Activated B cell treated with CpG ODN at 0.5 μM for 24 hours (primary cell): ENCODE measurements at regions not wholly inside any gene's neighbourhood (a gene's known extent, or its start where the extent isn't known, plus 50 kb on each side); places are given as distances from the start of the nearest gene placed in this dataset.

Source experiments
- ATAC-seq: fragments of 200-7000 bp; cut with Tn5 transposase; one replicate; pipeline ENCODE4 v1.10.0; 2021; ENCODE audit warnings: low read depth, mild to moderate bottlenecking, moderate library complexity
- CTCF ChIA-PET: fragments of 350-600 bp; sonication (Branson Sonifier 250); formaldehyde crosslinking; loops from one replicate; lab custom pipeline; 2021; ENCODE audit warnings: antibody characterized with exemption; lab: Charles Lee
- POLR2A ChIA-PET: fragments of 350-600 bp; sonication (Branson Sonifier 250); formaldehyde crosslinking; loops from one replicate; lab custom pipeline; 2021; ENCODE audit warnings: antibody characterized with exemption; lab: Charles Lee
- DNase-seq: peaks from one replicate; pipeline ENCODE4 v3.0.0; 2022
- H3K27ac Mint-ChIP-seq: one replicate; pipeline ENCODE4 v1.8.0; 2020; ENCODE audit warnings: mixed read lengths
- H3K27me3 Mint-ChIP-seq: one replicate; pipeline ENCODE4 v1.8.0; 2021; ENCODE audit warnings: mixed read lengths
- H3K36me3 Mint-ChIP-seq: one replicate; pipeline ENCODE4 v1.8.0; 2021; ENCODE audit warnings: low read depth, mixed read lengths
- H3K4me1 Mint-ChIP-seq: one replicate; pipeline ENCODE4 v1.8.0; 2021; ENCODE audit warnings: mixed read lengths
- H3K4me3 Mint-ChIP-seq: one replicate; pipeline ENCODE4 v1.8.0; 2020; ENCODE audit warnings: mild to moderate bottlenecking, mixed read lengths
- H3K9me3 Mint-ChIP-seq: one replicate; pipeline ENCODE4 v1.8.0; 2020; ENCODE audit warnings: mixed read lengths
- CTCF ChIP-seq: fragments of 200-600 bp; IDR thresholded peaks from one replicate; pipeline ENCODE4 v1.8.0; 2022; ENCODE audit warnings: antibody characterized with exemption, mild to moderate bottlenecking
- intact Hi-C: fragments of 100-400 bp; cut with micrococcal nuclease; formaldehyde crosslinking; loops from one replicate; pipeline ENCODE4 v1.15.1; 2024

DNA sequence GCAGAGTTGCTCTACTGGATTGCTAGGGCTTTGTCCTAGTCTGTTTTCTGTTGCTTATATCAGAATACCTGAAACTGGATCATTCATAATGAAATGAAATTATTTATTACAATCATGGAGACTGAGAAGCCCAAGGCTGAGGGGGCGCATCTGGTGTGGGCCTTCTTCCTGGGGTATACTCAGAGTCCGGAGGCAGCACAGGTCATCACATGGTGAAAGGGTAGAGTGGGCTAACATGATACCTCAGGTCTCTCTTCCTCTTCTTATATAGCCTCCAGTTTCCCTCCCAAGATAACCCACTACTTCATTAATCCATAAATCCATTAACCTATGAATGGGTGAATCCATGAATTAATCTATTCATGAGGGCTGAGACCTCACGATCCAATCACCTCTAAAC is 667.6 kb upstream of the NCAM2 start:
- no peak for TF ChIP-seq CTCF
- no peak overlapping the region for H3K4me3 Mint-ChIP-seq
- H3K36me3 Mint-ChIP-seq: no peaks in the 10 kb centered on the region
- no peak overlapping the region for H3K27ac Mint-ChIP-seq
- intact Hi-C loops: no loop called here
- ATAC-seq: no peak
- H3K27me3 Mint-ChIP-seq: no peaks in the 10 kb centered on the region
- no peak for DNase-seq
- peaks cover 3% of the 10 kb centered on the region for H3K9me3 Mint-ChIP-seq
- ChIA-PET CTCF (no interaction called here), POLR2A (no interaction called here)
- H3K4me1 Mint-ChIP-seq: no peaks in the 10 kb centered on the region

DNA sequence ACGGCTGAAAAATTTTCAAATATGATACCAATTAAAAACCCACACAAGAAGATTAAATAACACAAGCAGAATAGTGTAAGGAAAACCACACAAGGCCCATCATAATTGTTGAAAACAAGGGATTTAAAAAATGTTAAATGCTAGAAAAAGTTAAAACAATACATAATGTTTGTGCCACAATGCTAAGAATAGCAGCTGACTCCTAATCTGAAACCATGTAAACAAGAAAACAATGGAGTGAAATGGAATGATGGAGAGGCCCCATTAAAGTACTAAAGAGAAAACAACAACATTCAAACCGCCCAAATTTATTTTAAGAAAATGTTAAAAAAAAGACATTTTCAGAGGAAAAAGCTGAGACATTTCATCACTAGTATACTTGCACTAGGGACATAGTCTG is 663.6 kb upstream of the NCAM2 start:
- no peak for ATAC-seq
- Mint-ChIP-seq H3K4me1 (no peaks in the 10 kb centered on the region), H3K27me3 (no peaks in the 10 kb centered on the region), H3K9me3 (peaks cover 6% of the 10 kb centered on the region), H3K27ac (no peak overlapping the region), H3K36me3 (no peaks in the 10 kb centered on the region), H3K4me3 (no peak overlapping the region)
- ChIA-PET CTCF (no interaction called here), POLR2A (no interaction called here)
- DNase-seq: no peak
- intact Hi-C loops: no loop called here
- no peak for TF ChIP-seq CTCF

- intact Hi-C loops: no loop called here
- TF ChIP-seq CTCF: no peak
- ATAC-seq: no peak
- Mint-ChIP-seq H3K27ac (no peak overlapping the region), H3K4me3 (no peak overlapping the region), H3K27me3 (no peaks in the 10 kb centered on the region), H3K9me3 (peaks cover 11% of the 10 kb centered on the region), H3K36me3 (no peaks in the 10 kb centered on the region), H3K4me1 (no peaks in the 10 kb centered on the region)
- no peak for DNase-seq
- ChIA-PET CTCF (no interaction called here), POLR2A (no interaction called here)
These were observed 656.8 kb upstream of the NCAM2 start for GRCh38 chr21:20341431-20341830.

- Mint-ChIP-seq H3K9me3 (peaks cover 8% of the 10 kb centered on the region), H3K4me3 (no peak overlapping the region), H3K27ac (no peak overlapping the region), H3K27me3 (no peaks in the 10 kb centered on the region), H3K36me3 (no peaks in the 10 kb centered on the region), H3K4me1 (no peaks in the 10 kb centered on the region)
- no peak for DNase-seq
- no peak for ATAC-seq
- ChIA-PET POLR2A (no interaction called here), CTCF (no interaction called here)
- intact Hi-C loops: no loop called here
- no peak for TF ChIP-seq CTCF
These were observed 655.0 kb upstream of the NCAM2 start for GRCh38 chr21:20343186-20343585.

DNA sequence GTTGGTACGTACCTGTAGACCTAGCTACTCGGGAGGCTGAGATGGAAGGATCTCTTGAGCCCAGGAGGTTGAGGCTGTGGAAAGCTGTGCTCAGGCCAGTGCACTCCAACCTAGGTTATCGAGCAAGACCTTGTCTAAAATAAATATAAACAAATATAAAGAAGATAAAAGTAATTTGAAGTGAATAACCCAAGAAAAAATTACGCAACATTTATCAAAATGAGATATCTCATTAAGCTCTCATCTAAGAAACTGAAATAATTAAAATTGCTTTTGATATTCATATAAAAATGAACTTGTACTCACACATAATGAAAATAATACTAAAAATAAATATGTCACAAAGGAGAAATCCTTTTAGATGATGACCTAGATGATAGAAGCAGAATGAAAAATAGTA is 647.1 kb upstream of the NCAM2 start:
- POLR2A ChIA-PET: no interaction called here
- Mint-ChIP-seq H3K9me3 (peaks cover 9% of the 10 kb centered on the region), H3K27me3 (no peaks in the 10 kb centered on the region), H3K4me1 (no peaks in the 10 kb centered on the region), H3K36me3 (no peaks in the 10 kb centered on the region), H3K4me3 (no peak overlapping the region), H3K27ac (no peak overlapping the region)
- no peak for ATAC-seq
- CTCF ChIA-PET: interaction anchor here (0.5 kb wide), 1 partner anchor 1025 kb away, joined by 3 read pairs; no protein-coding TSS in a partner anchor
- no peak for DNase-seq
- intact Hi-C loops: no loop called here
- TF ChIP-seq CTCF: no peak
